BE2C (cell line): ENCODE measurements at regions not wholly inside any gene's neighbourhood (a gene's known extent, or its start where the extent isn't known, plus 50 kb on each side); places are given as distances from the start of the nearest gene placed in this dataset.

Experiments
- DNase-seq: peaks from one replicate; pipeline ENCODE4 v3.0.0-alpha.2; 2020
- H3K27me3 ChIP-seq: fragments of 250-450 bp; sonication (Bioruptor Pico); 2 replicates; pipeline ENCODE4 v1.5.1; 2020; ENCODE audit warnings: mild to moderate bottlenecking
- H3K36me3 ChIP-seq: fragments of 250-450 bp; sonication (Bioruptor Pico); 2 replicates; pipeline ENCODE4 v1.5.1; 2020; ENCODE audit warnings: mild to moderate bottlenecking
- H3K4me1 ChIP-seq: fragments of 250-450 bp; sonication (Bioruptor Pico); 2 replicates; pipeline ENCODE4 v1.5.1; 2020
- H3K4me3 ChIP-seq: 2 replicates; pipeline ENCODE4 v1.5.1; 2011; ENCODE audit warnings: low read depth, low read length
- H3K9me3 ChIP-seq: fragments of 250-450 bp; sonication (Bioruptor Pico); 2 replicates; pipeline ENCODE4 v1.5.1; 2020
- CTCF ChIP-seq: IDR thresholded peaks from 2 replicates; pipeline ENCODE4 v1.5.1; 2012; ENCODE audit warnings: mild to moderate bottlenecking, low read depth, low read length

- H3K9me3 ChIP-seq, result no peaks in the 10 kb centered on the region
- H3K4me3 ChIP-seq, result no peak overlapping the region
- no peaks in the 10 kb centered on the region for H3K36me3 ChIP-seq
- H3K27me3 ChIP-seq, result no peaks in the 10 kb centered on the region
- no peaks in the 10 kb centered on the region for H3K4me1 ChIP-seq
- TF ChIP-seq CTCF, result no peak
- no peak for DNase-seq
Observed at GRCh38 chr11:41955635-41956400, 496.4 kb upstream of the LRRC4C start.

- Histone ChIP-seq H3K4me1 (no peaks in the 10 kb centered on the region), H3K9me3 (no peaks in the 10 kb centered on the region), H3K27me3 (no peaks in the 10 kb centered on the region), H3K36me3 (no peaks in the 10 kb centered on the region), H3K4me3 (no peak overlapping the region)
- TF ChIP-seq CTCF, result no peak
- DNase-seq, result no peak
Observed at GRCh38 chr11:41963406-41963805, 504.0 kb upstream of the LRRC4C start.

- DNase-seq, result no peak
- Histone ChIP-seq H3K9me3 (no peaks in the 10 kb centered on the region), H3K4me3 (no peak overlapping the region), H3K4me1 (no peaks in the 10 kb centered on the region), H3K36me3 (no peaks in the 10 kb centered on the region), H3K27me3 (no peaks in the 10 kb centered on the region)
- TF ChIP-seq CTCF, result no peak
Observed at GRCh38 chr11:41970681-41971080, 511.2 kb upstream of the LRRC4C start.

- Histone ChIP-seq H3K4me3 (no peak overlapping the region), H3K9me3 (no peaks in the 10 kb centered on the region), H3K36me3 (no peaks in the 10 kb centered on the region), H3K4me1 (no peaks in the 10 kb centered on the region), H3K27me3 (no peaks in the 10 kb centered on the region)
- no peak for DNase-seq
- TF ChIP-seq CTCF, result no peak
Observed at GRCh38 chr11:41971592-41971991, 512.1 kb upstream of the LRRC4C start.

GRCh38 chr11:41978945-41979344 is 519.5 kb upstream of the LRRC4C start:
- H3K36me3 ChIP-seq, result no peaks in the 10 kb centered on the region
- TF ChIP-seq CTCF, result no peak
- DNase-seq, result no peak
- H3K27me3 ChIP-seq, result no peaks in the 10 kb centered on the region
- H3K4me3 ChIP-seq, result no peak overlapping the region
- H3K9me3 ChIP-seq, result no peaks in the 10 kb centered on the region
- H3K4me1 ChIP-seq, result no peaks in the 10 kb centered on the region

- no peak for TF ChIP-seq CTCF
- H3K36me3 ChIP-seq, result no peaks in the 10 kb centered on the region
- no peaks in the 10 kb centered on the region for H3K27me3 ChIP-seq
- no peaks in the 10 kb centered on the region for H3K4me1 ChIP-seq
- no peak for DNase-seq
- no peak overlapping the region for H3K4me3 ChIP-seq
- H3K9me3 ChIP-seq, result no peaks in the 10 kb centered on the region
Observed at GRCh38 chr11:41980741-41981140, 521.3 kb upstream of the LRRC4C start.
